ENCODE measurements at regions not wholly inside any gene's neighbourhood (a gene's known extent, or its start where the extent isn't known, plus 50 kb on each side); places are given as distances from the start of the nearest gene placed in this dataset.

GRCh38 chr14:35964697-35965286 lies 138.7 kb downstream of the BRMS1L start:
- no peak for TF ChIP-seq CTCF (conservative IDR thresholded peaks at IDR 0.05; ENCODE audit: low read depth, low read length)
- DNase-seq (ENCODE audit: low read depth), result no peak

GRCh38 chr14:35963209-35963608 lies 137.1 kb downstream of the BRMS1L start:
- DNase-seq (ENCODE audit: low read depth), result no peak
- H3K4me3 ChIP-seq (ENCODE audit: low read length), result no peak overlapping the region
- TF ChIP-seq CTCF (conservative IDR thresholded peaks at IDR 0.05; ENCODE audit: low read depth, low read length), result peak; percentile 48

More at GRCh38 chr14:35964697-35965286, 138.7 kb downstream of the BRMS1L start:
- no peak overlapping the region for H3K4me3 ChIP-seq (ENCODE audit: low read length)

GRCh38 chr14:35961697-35962274 lies 135.6 kb downstream of the BRMS1L start:
- no peak for TF ChIP-seq CTCF (conservative IDR thresholded peaks at IDR 0.05; ENCODE audit: low read depth, low read length)
- H3K4me3 ChIP-seq (ENCODE audit: low read length), result no peak overlapping the region
- DNase-seq (ENCODE audit: low read depth), result no peak

- no peak overlapping the region for H3K4me3 ChIP-seq (ENCODE audit: low read length)
- TF ChIP-seq CTCF (conservative IDR thresholded peaks at IDR 0.05; ENCODE audit: low read depth, low read length), result peak; percentile 6
- DNase-seq (ENCODE audit: low read depth), result no peak
Observed at GRCh38 chr14:35959835-35960234, 133.7 kb downstream of the BRMS1L start.

GRCh38 chr14:35958499-35958898 lies 132.4 kb downstream of the BRMS1L start:
- TF ChIP-seq CTCF (conservative IDR thresholded peaks at IDR 0.05; ENCODE audit: low read depth, low read length), result no peak
- no peak for DNase-seq (ENCODE audit: low read depth)
- H3K4me3 ChIP-seq (ENCODE audit: low read length), result no peak overlapping the region

- H3K4me3 ChIP-seq (ENCODE audit: low read length), result no peak overlapping the region
- TF ChIP-seq CTCF (conservative IDR thresholded peaks at IDR 0.05; ENCODE audit: low read depth, low read length), result no peak
- DNase-seq (ENCODE audit: low read depth), result no peak
Observed at GRCh38 chr14:35956376-35957085, 130.4 kb downstream of the BRMS1L start.

- DNase-seq (ENCODE audit: low read depth), result no peak
- no peak overlapping the region for H3K4me3 ChIP-seq (ENCODE audit: low read length)
Observed at GRCh38 chr14:35952584-35952983, 126.4 kb downstream of the BRMS1L start.

More at GRCh38 chr14:35952584-35952983, 126.4 kb downstream of the BRMS1L start:
- no peak for TF ChIP-seq CTCF (conservative IDR thresholded peaks at IDR 0.05; ENCODE audit: low read depth, low read length)

All from retinal pigment epithelial cell (primary cell).